ENCODE measurements at regions not wholly inside any gene's neighbourhood (a gene's known extent, or its start where the extent isn't known, plus 50 kb on each side); places are given as distances from the start of the nearest gene placed in this dataset.

- DNase-seq (ENCODE audit: low read depth): no peak
- no peak for TF ChIP-seq CTCF (IDR thresholded peaks at IDR 0.05; ENCODE audit: low read depth, low read length, missing control alignments)
- no peak overlapping the region for H3K4me3 ChIP-seq (ENCODE audit: low read depth, low read length)
- in situ Hi-C loops (cut with HindIII; ENCODE audit: low sequenced_read_pairs): no loop called here
These were observed 134.9 kb upstream of the CEP162 start for GRCh38 chr6:84362193-84362821.

- in situ Hi-C loops (cut with HindIII; ENCODE audit: low sequenced_read_pairs): no loop called here
- H3K4me3 ChIP-seq (ENCODE audit: low read depth, low read length): no peak overlapping the region
- DNase-seq (ENCODE audit: low read depth): no peak
- no peak for TF ChIP-seq CTCF (IDR thresholded peaks at IDR 0.05; ENCODE audit: low read depth, low read length, missing control alignments)
These were observed 134.1 kb upstream of the CEP162 start for GRCh38 chr6:84361372-84362192.

GRCh38 chr6:84360039-84360438 is 132.6 kb upstream of the CEP162 start:
- in situ Hi-C loops (cut with HindIII; ENCODE audit: low sequenced_read_pairs): no loop called here
- DNase-seq (ENCODE audit: low read depth): no peak
- H3K4me3 ChIP-seq (ENCODE audit: low read depth, low read length): no peak overlapping the region
- no peak for TF ChIP-seq CTCF (IDR thresholded peaks at IDR 0.05; ENCODE audit: low read depth, low read length, missing control alignments)

- no peak for TF ChIP-seq CTCF (IDR thresholded peaks at IDR 0.05; ENCODE audit: low read depth, low read length, missing control alignments)
- DNase-seq (ENCODE audit: low read depth): no peak
- in situ Hi-C loops (cut with HindIII; ENCODE audit: low sequenced_read_pairs): no loop called here
- no peak overlapping the region for H3K4me3 ChIP-seq (ENCODE audit: low read depth, low read length)
These were observed 131.1 kb upstream of the CEP162 start for GRCh38 chr6:84358581-84358980.

- no peak for DNase-seq (ENCODE audit: low read depth)
- in situ Hi-C loops (cut with HindIII; ENCODE audit: low sequenced_read_pairs): no loop called here
- H3K4me3 ChIP-seq (ENCODE audit: low read depth, low read length): no peak overlapping the region
These were observed 130.2 kb upstream of the CEP162 start for GRCh38 chr6:84357631-84358030.

GRCh38 chr6:84356907-84357306 is 129.5 kb upstream of the CEP162 start:
- H3K4me3 ChIP-seq (ENCODE audit: low read depth, low read length): no peak overlapping the region
- no peak for TF ChIP-seq CTCF (IDR thresholded peaks at IDR 0.05; ENCODE audit: low read depth, low read length, missing control alignments)
- DNase-seq (ENCODE audit: low read depth): no peak
- in situ Hi-C loops (cut with HindIII; ENCODE audit: low sequenced_read_pairs): no loop called here

More at GRCh38 chr6:84357631-84358030, 130.2 kb upstream of the CEP162 start:
- no peak for TF ChIP-seq CTCF (IDR thresholded peaks at IDR 0.05; ENCODE audit: low read depth, low read length, missing control alignments)
